BJ (cell line): ENCODE measurements at regions not wholly inside any gene's neighbourhood (a gene's known extent, or its start where the extent isn't known, plus 50 kb on each side); places are given as distances from the start of the nearest gene placed in this dataset.

Experiments
- CTCF ChIA-PET: fragments of 350-600 bp; formaldehyde crosslinking; extraction: SDS; loops from one replicate; lab custom pipeline; 2021; ENCODE audit warnings: antibody characterized with exemption, inconsistent platforms; lab: Yijun Ruan, JAX
- POLR2A ChIA-PET: fragments of 300-600 bp; sonication (Branson Sonifier 250); formaldehyde crosslinking; extraction: SDS; loops from one replicate; lab custom pipeline; 2021; ENCODE audit warnings: antibody characterized with exemption; lab: Charles Lee
- DNase-seq: peaks from one replicate; pipeline ENCODE4 v3.0.0-alpha.2; 2011; ENCODE audit warnings: low read depth
- H3K27me3 ChIP-seq: 2 replicates; pipeline ENCODE4 v1.6.0; 2011; ENCODE audit warnings: low read length; ENCODE audit not compliant: control insufficient read depth, insufficient read depth
- H3K36me3 ChIP-seq: 2 replicates; pipeline ENCODE4 v1.5.1; 2011; ENCODE audit warnings: low read length; ENCODE audit not compliant: control insufficient read depth, insufficient read depth
- H3K4me3 ChIP-seq: 2 replicates; pipeline ENCODE4 v1.5.1; 2011; ENCODE audit warnings: low read depth, mild to moderate bottlenecking, control low read depth, low read length
- TF ChIP-seq, protein P1 (sequence below): IDR thresholded peaks from 2 replicates; pipeline ENCODE4 v1.5.1; 2011; ENCODE audit warnings: low read depth, mild to moderate bottlenecking, control low read depth, inconsistent platforms, low read length, moderate library complexity; ENCODE audit not compliant: insufficient read depth

GRCh38 chr1:219081943-219082925, 91.4 kb upstream of the LYPLAL1 start:
- Histone ChIP-seq H3K4me3 (no peak overlapping the region), H3K36me3 (no peaks in the 10 kb centered on the region), H3K27me3 (no peaks in the 10 kb centered on the region)
- DNase-seq = no peak
- ChIA-PET POLR2A (no interaction called here), CTCF (interaction anchor here (0.6 kb wide), 1 partner anchor 426 kb away, joined by 3 read pairs; no protein-coding TSS in a partner anchor)
- TF ChIP-seq, protein P1, sequence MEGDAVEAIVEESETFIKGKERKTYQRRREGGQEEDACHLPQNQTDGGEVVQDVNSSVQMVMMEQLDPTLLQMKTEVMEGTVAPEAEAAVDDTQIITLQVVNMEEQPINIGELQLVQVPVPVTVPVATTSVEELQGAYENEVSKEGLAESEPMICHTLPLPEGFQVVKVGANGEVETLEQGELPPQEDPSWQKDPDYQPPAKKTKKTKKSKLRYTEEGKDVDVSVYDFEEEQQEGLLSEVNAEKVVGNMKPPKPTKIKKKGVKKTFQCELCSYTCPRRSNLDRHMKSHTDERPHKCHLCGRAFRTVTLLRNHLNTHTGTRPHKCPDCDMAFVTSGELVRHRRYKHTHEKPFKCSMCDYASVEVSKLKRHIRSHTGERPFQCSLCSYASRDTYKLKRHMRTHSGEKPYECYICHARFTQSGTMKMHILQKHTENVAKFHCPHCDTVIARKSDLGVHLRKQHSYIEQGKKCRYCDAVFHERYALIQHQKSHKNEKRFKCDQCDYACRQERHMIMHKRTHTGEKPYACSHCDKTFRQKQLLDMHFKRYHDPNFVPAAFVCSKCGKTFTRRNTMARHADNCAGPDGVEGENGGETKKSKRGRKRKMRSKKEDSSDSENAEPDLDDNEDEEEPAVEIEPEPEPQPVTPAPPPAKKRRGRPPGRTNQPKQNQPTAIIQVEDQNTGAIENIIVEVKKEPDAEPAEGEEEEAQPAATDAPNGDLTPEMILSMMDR = no peak

DNA sequence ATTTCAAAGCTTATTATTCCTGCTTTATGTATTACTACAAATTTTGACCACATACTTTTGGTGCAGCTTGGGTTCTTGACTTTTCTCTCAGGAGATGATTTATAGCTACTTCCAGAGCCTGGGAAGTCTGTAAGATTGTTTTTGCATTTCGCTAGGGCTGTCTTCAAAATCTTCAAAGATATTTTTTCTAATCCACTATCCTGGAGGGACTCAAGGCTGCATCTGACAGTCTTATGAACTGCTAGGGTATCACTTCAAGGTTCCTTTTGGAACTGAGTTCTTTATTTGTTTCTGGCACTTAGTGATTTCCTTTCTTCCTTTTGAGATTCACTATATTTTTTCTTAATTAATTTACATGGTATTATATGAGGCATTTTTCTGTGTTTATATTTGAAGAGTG, 90.0 kb upstream of the LYPLAL1 start:
- Histone ChIP-seq H3K36me3 (no peaks in the 10 kb centered on the region), H3K27me3 (no peaks in the 10 kb centered on the region), H3K4me3 (no peak overlapping the region)
- CTCF ChIA-PET = no interaction called here
- no peak for DNase-seq
- POLR2A ChIA-PET = no interaction called here
- TF ChIP-seq, protein P1 = no peak

- H3K36me3 ChIP-seq = no peaks in the 10 kb centered on the region
- H3K4me3 ChIP-seq = no peak overlapping the region
- TF ChIP-seq, protein P1 = no peak
- ChIA-PET POLR2A (no interaction called here), CTCF (no interaction called here)
- no peaks in the 10 kb centered on the region for H3K27me3 ChIP-seq
- peak; percentile 93 for DNase-seq
These were observed 88.6 kb upstream of the LYPLAL1 start for GRCh38 chr1:219085082-219085481.

DNA sequence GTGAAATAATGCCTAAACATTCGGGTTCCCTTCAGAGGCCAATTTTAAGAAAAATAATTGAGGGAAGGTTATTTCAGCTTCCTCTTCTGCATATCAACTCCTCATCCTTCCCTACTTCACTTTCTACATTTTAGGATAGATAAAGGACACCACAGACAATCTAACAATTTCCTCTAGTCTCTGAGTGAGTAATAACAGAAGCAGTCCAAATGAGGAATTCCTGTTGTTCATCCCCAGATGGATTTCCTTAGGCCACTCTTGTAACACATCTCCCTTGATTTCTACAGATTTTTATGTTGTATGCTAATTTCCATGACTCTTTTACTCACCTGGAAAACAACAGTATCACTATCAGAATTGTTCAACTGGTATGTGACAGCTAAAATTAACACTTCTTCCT, 87.7 kb upstream of the LYPLAL1 start:
- no peak for DNase-seq
- CTCF ChIA-PET = interaction anchor here (0.7 kb wide), 1 partner anchor 19 kb away, joined by 3 read pairs; no protein-coding TSS in a partner anchor
- POLR2A ChIA-PET = no interaction called here
- TF ChIP-seq, protein P1 = no peak
- H3K27me3 ChIP-seq = no peaks in the 10 kb centered on the region
- H3K36me3 ChIP-seq = no peaks in the 10 kb centered on the region
- H3K4me3 ChIP-seq = no peak overlapping the region

GRCh38 chr1:219086956-219087469, 86.7 kb upstream of the LYPLAL1 start:
- TF ChIP-seq, protein P1 = no peak
- H3K4me3 ChIP-seq = no peak overlapping the region
- DNase-seq = no peak
- ChIA-PET CTCF (no interaction called here), POLR2A (no interaction called here)
- no peaks in the 10 kb centered on the region for H3K27me3 ChIP-seq
- H3K36me3 ChIP-seq = no peaks in the 10 kb centered on the region
